ENCODE measurements at regions not wholly inside any gene's neighbourhood (a gene's known extent, or its start where the extent isn't known, plus 50 kb on each side); places are given as distances from the start of the nearest gene placed in this dataset.

GRCh38 chr7:118844748-118845147 lies 620.2 kb downstream of the ANKRD7 start:
- TF ChIP-seq CTCF (IDR thresholded peaks at IDR 0.05) (no peak), ZFX (IDR thresholded peaks at IDR 0.05; ENCODE audit: borderline replicate concordance) (no peak)

Data from 22Rv1 (cell line).